Dedifferentiated amniotic fluid mesenchymal stem cell (primary cell): ENCODE measurements at regions not wholly inside any gene's neighbourhood (a gene's known extent, or its start where the extent isn't known, plus 50 kb on each side); places are given as distances from the start of the nearest gene placed in this dataset.
"Not testable (repeated sequence)": the region's sequence is repeated elsewhere in the genome, so short reads cannot be mapped to it uniquely, and the experiment has no call there.

Experiments
- DNase-seq: peaks from one replicate; pipeline ENCODE4 v3.0.0-alpha.2; 2016; ENCODE audit errors: extremely low spot score

- DNase-seq, result no peak
These were observed 282.1 kb downstream of the CBLN1 start for GRCh38 chr16:48999508-48999907.

GRCh38 chr16:48999044-48999443, 282.6 kb downstream of the CBLN1 start:
- DNase-seq, result no peak

GRCh38 chr16:48997946-48998345, 283.7 kb downstream of the CBLN1 start:
- no peak for DNase-seq

GRCh38 chr16:48997081-48997615, 284.5 kb downstream of the CBLN1 start:
- no peak for DNase-seq

- DNase-seq, result no peak
These were observed 303.1 kb downstream of the CBLN1 start for GRCh38 chr16:48978501-48978900.

GRCh38 chr16:48972236-48972635, 309.4 kb downstream of the CBLN1 start:
- no peak for DNase-seq

GRCh38 chr16:48971571-48972077, 310.0 kb downstream of the CBLN1 start:
- DNase-seq, result no peak

- no peak for DNase-seq
These were observed 311.4 kb downstream of the CBLN1 start for GRCh38 chr16:48970216-48970615.

GRCh38 chr16:48969611-48970010, 312.0 kb downstream of the CBLN1 start:
- no peak for DNase-seq

GRCh38 chr16:48965386-48965785, 316.3 kb downstream of the CBLN1 start:
- DNase-seq, result no peak

- DNase-seq, result peak; percentile 32
These were observed 317.6 kb downstream of the CBLN1 start for GRCh38 chr16:48963901-48964615.

- no peak for DNase-seq
These were observed 318.3 kb downstream of the CBLN1 start for GRCh38 chr16:48963306-48963705.

GRCh38 chr16:48961546-48961945, 320.1 kb downstream of the CBLN1 start:
- DNase-seq, result no peak

- no peak for DNase-seq
These were observed 320.8 kb downstream of the CBLN1 start for GRCh38 chr16:48960830-48961229.

GRCh38 chr16:48959747-48960146, 321.9 kb downstream of the CBLN1 start:
- DNase-seq, result no peak

- DNase-seq, result no peak
These were observed 322.4 kb downstream of the CBLN1 start for GRCh38 chr16:48959204-48959603.

- no peak for DNase-seq
These were observed 323.0 kb downstream of the CBLN1 start for GRCh38 chr16:48958681-48959080.

GRCh38 chr16:48956620-48957019, 325.0 kb downstream of the CBLN1 start:
- DNase-seq, result no peak

- DNase-seq, result no peak
These were observed 325.8 kb downstream of the CBLN1 start for GRCh38 chr16:48955837-48956236.

- DNase-seq, result not testable (repeated sequence)
These were observed 330.0 kb downstream of the CBLN1 start for GRCh38 chr16:48951621-48952125.

- no peak for DNase-seq
These were observed 331.5 kb downstream of the CBLN1 start for GRCh38 chr16:48950184-48950583.

- DNase-seq, result no peak
These were observed 332.0 kb downstream of the CBLN1 start for GRCh38 chr16:48949636-48950035.

- DNase-seq, result no peak
These were observed 332.7 kb downstream of the CBLN1 start for GRCh38 chr16:48948911-48949310.

- no peak for DNase-seq
These were observed 334.3 kb downstream of the CBLN1 start for GRCh38 chr16:48947371-48947713.
